NCI-H748 (cell line): ENCODE measurements at regions not wholly inside any gene's neighbourhood (a gene's known extent, or its start where the extent isn't known, plus 50 kb on each side); places are given as distances from the start of the nearest gene placed in this dataset.
"Not testable (repeated sequence)": the region's sequence is repeated elsewhere in the genome, so short reads cannot be mapped to it uniquely, and the experiment has no call there.

ENCODE experiments used
- DNase-seq: peaks from one replicate; lab custom pipeline; 2025; ENCODE audit not compliant: unreplicated experiment; lab: John Stamatoyannopoulos, UW

DNA sequence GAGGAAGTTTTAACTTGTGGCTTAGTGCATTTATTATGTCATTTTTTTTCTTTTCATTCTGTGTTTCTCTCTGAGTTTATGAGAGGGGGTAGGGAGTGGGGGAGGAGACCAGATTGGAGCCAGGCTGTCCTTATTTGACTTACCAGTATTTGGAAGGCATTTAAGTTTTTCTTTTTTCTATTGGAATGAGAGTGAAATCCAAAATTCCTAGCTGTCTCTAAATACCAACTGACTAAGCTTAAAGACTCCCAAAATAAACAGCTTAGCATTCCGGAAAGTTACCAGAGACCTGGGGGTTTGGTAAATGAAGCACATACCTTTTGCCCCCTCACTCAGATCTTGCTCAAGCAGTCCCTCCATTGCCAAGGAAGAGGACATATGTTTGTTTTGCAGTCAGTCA is 581.9 kb upstream of the BRINP1 start:
- no peak for DNase-seq

DNA sequence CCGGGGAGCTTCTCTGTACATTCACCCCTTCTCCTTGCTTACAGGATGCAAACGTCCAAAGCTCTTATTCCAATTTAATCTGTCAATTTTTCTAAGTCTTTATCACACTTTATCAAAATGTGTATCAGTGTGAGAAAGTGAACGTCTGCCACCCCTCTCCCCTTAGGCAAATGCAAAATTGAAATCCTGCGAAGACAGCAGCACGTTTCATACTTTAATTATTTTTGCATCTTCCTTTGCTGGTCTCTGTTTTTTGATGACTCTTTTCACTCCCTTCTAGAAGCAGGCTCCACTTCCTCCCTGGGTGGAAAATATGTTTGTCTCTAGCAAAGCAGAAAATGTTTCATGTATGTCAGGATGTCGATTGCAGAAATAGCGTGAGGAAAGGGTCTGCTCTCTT is 576.5 kb upstream of the BRINP1 start:
- no peak for DNase-seq

DNA sequence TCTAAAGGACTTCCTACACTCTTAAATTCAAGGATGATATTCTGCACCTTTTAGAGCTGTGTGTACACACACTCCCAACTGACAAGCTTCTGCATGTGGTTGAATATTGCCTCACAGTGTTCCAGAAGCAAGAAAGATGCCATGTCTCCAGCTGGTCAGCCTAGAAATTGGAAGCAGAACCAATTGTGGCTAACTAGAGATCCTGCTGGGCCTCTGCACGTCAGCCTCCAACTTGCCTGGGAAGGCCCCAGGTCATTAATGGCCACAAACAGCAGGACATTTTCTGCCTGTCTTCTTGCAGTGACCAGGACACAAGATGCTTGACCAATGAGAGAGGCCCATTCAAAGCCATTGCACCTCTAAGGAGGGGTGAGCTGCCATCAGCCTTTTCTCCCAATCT is 571.9 kb upstream of the BRINP1 start:
- no peak for DNase-seq

DNA sequence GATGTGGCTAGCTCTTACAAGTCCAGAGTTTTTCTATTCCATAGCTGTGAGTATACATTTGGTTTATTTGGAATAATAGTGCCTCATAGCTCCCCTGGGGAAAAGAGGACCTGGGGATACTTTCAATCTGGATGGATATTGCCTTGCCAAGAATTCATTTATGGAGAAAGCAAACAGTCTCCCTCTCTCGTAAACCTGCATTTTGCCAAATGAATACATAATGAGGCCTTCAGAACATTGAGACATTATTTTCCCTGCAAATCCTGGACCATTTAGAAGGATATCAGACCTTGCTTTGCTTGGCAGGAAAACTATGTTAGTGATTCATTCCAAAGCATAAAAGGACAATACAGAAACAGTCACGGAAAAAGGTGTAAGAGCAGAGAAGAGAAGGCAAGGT is 569.6 kb upstream of the BRINP1 start:
- no peak for DNase-seq

DNA sequence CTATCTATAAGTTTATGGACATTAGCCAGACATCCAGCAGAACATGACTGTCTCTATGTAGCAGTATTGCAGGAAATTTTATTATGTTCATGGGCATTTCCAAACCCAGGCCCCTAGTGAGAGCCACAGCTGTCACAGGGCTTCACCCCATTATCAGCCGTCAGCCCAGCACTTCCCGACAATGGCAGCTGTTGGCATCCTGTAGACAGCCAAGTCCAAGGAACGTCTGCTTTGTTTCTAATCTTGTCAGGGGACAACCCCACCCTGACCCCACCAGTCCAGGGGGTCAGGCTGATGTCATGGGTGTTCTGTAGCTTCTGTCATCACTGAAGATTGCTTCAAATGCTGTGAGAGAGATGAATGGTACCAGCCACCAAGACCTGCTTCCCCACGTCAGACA is 565.3 kb upstream of the BRINP1 start:
- no peak for DNase-seq

DNA sequence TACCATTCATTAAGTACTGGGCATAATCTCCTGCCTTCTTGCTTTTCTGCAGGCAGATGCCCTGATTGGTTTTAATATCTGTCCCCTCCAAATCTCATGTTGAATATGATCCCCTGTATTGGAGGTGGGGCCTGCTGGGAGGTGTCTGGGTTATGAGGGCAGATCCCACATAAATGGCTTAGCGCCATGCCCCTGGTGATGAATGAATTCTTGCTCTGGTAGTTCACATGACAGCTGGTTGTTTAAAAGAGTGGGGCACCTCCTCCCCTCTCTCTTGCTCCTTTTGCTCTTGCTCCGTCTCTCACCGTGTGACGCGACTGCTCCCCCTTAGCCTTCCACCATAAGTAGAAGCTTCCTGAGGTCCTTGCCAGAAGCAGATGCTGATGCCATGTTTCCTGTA is 564.0 kb upstream of the BRINP1 start:
- no peak for DNase-seq

DNA sequence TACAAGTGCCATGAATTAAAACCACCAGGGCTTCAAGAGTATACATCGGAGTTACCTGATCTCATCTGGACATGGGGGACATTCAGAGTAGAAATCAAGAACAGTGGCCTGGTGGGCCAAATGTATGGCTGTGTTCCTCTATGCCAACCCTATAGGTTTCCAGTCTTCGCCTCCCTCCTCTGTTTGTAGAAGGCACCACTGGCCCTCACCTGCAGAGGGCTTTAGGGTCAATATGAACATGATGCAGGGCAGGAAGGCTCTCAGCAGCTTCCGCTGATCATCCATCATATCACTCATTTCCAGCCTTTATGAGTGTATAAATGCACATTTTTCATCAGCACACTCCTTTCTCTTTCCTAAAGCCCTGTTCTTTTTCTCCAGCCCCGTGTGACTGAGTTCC is 555.5 kb upstream of the BRINP1 start:
- DNase-seq, result no peak

DNA sequence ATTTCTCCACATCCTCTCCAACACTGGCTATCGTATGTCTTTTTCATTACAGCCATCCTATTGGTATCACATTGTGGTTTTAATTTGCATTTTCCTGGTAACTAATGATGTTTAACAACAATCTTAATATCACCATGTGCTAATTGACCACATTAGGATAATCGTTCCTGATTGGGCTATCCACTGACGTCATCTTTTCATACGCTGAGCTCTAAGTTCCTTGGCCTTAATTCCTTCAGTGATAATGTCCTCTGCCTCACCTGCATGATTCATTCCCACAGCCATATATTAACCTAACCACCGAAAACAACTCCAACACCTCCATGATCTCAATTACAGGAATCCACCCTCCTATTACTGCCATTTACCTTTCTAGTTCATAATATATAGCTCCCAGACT is 547.9 kb upstream of the BRINP1 start:
- no peak for DNase-seq

DNA sequence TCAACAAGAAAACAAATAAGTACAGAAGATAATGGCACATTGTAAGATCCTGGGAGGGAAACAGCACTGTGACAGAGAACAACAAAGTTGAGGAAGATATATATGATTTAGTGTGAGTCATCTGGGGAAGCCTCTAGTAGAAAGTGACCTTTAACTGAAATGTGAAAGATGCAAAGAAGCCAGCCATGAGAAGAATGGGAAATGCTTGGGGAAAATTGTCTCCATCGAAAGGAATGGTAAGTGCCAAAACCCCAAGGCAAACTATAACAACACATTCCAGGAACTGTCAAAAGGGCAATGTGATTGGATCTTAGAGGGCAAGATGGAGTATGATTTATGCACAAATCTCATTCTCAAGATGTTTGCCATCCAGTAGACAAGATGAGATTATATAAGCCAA is 537.8 kb upstream of the BRINP1 start:
- no peak for DNase-seq

DNA sequence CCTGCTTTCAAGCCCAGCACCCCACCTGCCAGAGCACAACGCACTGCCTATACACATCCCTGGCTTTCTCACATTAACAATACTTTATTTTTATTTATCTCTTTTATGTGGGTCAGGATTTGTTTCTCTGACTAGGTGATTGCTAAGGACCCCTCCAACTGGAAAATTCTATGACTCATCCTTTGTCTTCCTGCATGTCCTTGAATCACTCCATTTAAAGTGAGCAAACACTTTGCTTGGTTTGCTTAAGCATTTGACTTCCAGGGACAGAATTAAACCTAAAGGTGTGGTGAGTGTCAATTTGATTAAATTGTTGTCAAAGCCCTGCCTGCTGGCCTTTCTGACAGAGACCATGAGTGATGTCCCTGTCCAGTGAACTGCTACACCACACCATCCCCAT is 536.5 kb upstream of the BRINP1 start:
- DNase-seq, result peak; percentile 97

DNA sequence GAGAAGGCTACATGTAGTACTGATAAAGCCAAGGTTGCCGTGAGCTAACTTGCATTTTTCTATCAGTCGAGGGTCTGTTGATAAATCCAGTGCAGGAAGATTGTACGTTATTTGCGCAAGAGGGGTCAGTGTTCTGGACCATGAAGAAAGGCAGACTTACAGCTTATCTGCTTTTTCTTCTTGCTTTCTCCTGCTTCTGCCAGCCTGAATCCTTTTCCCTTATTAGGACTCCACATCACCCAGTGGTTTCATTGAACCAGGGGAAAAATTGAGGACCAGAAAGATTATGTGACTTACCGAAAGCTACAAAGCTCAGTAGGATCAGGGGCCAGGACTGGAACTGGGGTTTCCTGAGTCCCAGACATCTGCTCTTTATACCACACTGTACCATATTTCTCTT is 534.6 kb upstream of the BRINP1 start:
- no peak for DNase-seq

DNA sequence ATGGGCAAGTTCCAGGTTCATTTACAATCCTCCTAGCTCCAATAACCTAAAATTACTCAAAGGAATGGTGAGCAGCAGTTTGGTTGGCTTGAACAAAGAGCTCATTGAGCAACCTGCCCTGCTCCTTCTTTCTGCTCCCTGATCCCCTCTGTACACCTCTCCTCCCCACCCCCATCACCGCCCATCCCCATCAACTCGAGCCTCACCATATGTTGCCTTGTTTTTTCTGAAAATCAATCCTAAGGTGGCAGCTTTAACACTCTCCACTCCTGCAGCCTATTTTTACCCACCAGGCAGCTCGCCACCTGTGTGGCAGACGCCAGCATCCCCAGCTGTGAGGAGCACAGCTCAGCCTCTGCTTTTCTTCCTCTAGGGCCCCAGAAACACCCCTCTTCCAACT is 533.4 kb upstream of the BRINP1 start:
- no peak for DNase-seq

DNA sequence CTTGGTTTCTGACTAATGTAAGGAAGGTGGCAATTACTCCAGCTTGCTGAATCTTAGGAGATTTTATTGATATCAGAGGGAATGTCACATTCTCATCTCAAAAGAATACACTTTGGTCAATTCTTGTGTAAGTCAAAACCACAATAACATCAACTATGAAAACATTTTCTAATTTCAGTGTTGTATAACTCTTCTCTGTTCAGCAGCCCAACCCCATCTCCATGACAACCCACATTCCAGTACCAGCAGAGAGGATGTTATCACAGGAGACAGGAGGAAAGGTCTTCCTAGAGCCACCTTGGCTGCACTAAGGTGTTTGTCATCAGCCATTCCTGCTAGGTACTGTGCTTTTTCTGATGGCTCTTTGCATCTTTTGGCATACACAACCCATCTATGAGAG is 529.1 kb upstream of the BRINP1 start:
- DNase-seq, result no peak

DNA sequence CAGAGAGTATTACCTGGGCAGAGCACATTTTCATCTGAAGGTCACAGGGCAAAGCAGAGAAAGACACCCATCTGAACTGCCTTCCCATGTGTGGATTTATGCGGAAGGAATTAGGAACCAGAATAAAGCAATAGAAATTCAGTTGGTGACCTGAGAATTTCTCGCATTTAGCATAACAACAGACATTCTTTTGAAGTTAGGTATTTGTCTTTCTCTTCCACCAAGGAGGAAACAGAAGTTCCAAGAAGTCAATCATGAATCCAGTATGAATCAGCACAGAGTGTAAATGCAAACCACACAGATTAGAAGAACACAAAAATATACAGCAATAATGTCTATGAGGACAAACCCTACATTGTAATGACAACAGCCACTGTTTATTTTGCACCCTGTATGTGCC is 515.2 kb upstream of the BRINP1 start:
- no peak for DNase-seq

DNA sequence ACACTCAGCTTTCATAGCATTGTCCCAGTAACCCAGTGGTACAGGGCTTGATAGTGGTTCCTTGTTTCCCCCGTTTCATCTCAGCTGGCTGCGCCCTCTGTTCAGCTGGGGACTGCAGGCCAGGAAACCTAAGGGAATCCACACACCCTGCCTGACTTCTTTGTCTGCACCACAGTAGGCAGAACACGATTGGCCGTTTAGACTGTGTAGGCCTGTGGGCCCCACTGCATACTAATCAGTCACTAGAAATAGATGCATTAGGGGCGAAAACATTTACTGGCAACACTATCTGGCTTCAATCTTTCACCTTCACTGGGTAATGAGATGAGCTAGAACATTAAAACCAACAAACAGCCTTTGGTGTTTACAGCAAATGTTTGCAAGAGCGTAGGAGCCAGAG is 512.7 kb upstream of the BRINP1 start:
- no peak for DNase-seq

DNA sequence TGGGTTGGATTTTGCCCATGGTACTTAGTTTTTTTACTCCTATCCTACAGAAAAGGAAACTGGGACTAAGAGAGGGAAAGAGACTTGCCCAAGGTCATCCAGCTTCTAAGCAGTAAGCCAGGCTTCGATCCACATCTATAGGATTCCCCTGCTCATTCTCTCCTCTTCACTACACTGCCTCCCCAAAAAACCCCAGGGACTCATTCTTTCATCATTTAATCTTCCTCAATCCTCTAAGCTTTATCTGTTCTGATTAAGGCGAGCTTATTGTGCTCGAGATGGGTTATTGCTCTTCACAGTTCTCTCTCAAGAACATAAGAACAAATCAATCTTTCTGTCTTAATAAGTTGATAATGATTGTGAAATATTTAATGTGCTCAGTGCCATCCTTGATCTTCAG is 511.1 kb upstream of the BRINP1 start:
- no peak for DNase-seq

DNA sequence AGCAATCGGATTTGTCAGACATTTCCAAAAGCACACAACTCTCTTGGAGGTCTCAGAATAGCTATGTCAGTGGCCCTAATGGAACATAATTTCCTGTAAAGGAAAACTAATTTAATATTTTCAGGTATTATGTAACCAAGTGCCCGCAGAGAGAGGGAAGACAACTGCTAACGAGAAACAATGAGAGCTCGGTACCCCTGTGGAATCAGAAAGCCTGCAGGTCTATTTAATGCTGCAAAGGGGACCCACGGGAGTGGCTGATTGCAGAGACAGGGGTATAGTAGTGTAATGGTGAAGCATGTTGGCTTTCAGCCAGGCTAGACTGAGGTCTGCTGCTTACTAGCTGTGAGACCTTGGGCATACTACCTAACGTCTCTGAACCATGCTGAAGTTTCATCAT is 508.1 kb upstream of the BRINP1 start:
- peak; percentile 18 for DNase-seq

DNA sequence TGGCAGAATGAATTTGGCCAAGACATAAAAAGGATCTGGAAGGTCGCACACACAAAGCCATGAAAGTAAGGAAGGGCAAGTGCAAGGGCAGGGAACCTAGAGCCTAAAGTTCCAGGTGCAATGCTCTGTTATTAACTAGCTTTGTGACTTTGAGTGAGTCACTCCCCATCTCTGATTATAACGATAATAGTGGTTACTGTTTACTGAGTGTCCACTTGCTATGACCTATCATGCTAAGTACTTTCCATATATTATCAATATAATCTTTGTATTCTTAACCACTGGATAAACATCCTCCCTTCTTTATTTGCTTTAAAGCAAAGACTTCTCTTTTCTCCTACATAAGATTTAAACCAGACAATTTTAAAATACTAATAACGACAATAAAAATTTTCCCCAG is 504.6 kb upstream of the BRINP1 start:
- DNase-seq, result peak; percentile 76

DNA sequence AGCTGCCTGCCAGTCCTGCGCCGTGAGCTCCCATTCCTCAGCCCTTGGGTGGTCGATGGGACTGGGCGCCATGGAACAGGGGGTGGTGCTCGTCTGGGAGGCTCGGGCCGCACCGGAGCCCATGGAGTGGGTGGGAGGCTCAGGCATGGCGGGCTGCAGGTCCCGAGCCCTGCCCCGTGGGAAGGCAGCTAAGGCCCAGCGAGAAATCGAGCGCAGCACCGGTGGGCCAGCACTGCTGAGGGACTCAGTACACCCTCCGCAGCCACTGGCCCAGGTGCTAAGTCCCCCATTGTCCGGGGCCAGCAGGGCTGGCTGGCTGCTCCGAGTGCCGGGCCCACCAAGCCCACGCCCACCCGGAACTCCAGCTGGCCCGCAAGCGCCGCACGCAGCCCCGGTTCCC is 501.0 kb upstream of the BRINP1 start:
- not testable (repeated sequence) for DNase-seq

DNA sequence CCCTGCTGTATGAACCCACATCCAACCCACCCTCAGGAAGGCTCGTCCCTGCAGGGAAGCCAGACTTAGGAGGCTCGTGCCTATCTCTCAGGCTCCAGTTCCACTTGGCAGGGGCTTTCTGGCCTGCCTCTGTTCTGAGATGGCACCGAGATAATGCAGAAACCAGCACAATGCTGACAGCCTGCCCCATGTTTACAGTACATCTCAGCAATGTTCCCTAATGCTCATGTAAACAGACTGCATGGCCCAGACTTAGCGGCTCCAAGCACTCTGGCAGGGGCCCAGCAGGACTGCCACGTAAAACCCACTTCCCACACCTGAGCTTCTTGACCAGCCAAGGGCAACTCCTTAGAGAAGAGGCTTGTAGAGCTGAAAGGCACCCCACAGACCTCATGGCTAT is 499.5 kb upstream of the BRINP1 start:
- DNase-seq, result peak; percentile 96

DNA sequence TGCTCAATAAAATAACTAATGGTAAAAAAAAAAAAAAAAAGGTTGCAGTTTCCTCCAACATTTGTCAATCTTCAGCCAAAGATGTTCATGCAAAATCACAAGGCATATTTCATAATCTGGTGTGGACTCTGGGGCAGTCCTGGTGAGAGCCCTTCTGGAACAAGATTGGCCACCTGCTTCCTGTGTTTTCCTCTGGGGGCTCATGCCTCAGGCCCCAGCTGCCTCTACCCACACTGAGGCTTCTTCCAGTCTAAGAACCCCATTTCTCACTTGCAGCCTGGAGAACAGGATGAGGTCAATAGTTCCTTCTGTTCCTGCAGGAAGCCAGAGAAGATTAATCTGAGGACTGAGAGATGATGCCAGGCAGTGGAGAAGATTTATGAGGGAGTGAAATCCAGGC is 492.6 kb upstream of the BRINP1 start:
- no peak for DNase-seq

DNA sequence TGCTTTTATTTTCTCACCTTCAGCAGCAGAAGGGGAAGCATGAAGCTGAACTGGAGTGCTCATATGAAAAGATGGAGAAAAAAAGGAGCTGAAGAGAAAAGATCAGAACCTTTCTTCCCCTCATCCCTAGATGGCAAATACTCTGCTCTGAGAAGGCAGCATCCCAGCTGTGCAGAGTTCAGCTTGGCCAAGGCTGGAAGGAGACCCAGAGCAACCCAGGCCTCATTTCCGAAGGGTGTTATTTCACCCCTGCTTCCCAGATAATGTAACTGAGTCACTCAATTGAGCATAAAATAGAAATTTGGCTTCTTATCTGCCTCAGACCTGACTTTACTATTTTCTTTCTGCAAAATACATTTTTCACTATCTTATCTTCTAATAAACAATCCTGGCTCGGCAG is 489.9 kb upstream of the BRINP1 start:
- DNase-seq, result no peak

DNA sequence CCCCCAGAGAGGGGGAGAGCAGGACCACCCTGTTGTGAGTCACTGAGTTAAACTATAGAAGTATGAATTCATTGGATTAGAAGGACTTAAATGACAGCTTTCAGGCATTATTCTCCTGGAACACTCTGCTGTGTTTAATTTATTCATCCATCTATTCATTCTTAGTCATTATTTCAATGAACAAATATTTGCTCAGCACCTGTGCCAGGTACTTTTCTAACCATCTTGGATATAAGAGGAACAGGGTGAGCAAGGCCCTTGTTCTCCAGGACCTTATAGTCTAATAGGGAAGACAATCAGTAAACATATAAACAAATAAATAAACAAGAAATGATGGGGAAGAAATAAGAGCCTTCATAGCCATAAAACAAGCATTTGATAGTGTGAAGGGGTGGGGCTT is 483.9 kb upstream of the BRINP1 start:
- DNase-seq, result peak; percentile 91

DNA sequence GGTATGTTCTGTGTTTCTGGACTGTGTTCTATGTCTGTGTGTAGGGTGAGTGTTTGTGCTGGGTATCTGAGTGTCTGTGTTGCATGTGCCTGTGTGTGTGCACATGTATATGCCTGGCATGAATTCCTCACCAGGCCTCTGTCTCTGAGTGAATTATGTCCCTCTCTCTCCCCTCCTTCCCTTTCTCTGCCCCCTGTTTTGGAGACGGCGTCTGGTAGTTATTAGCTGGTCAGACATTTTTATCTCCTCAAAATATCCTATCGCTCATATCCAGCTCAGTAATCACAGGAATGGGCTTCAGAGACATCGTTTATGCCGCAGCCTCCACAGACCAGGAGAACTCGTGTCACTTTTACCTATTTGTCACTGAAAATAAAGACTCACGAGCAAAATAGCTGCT is 483.2 kb upstream of the BRINP1 start:
- DNase-seq, result no peak
